ENCODE measurements at regions not wholly inside any gene's neighbourhood (a gene's known extent, or its start where the extent isn't known, plus 50 kb on each side); places are given as distances from the start of the nearest gene placed in this dataset.
A peak's percentile ranks its signal among the peaks of the same experiment; 100 is the strongest.

DNA sequence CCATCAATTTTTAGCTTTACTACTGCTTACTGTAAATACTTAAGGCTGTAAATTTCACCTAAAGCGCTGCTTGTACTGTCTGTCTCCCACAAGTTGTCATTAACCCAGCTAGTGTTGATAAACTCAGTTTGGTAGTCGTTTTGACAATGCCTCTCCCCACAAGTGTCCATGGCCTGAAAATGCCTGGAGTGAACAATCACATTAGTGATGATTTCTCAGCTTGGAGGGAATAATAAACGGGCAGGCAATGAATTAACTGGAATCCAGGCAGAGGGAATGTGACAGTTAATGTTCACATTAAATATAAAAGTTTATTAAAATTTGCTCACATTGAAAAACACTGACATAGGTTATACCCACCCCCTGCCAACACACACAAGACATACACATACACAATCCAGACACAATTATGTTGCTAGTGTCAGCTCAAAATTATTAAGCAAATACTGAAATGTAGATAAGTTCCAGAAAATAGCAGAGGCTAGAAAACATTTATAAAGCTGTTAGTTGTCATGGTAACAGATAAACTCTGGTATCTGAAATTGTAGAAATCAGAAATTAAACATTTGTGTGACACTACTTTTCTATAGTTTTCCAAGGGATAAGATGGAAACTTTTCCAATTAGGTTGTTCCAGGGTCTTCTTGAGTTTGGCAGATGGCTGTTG lies 341.9 kb downstream of the DIRAS2 start:
- Mint-ChIP-seq H3K9me3 (ENCODE audit: unreplicated experiment) (no peaks in the 10 kb centered on the region), H3K4me1 (ENCODE audit: insufficient read depth, unreplicated experiment) (no peaks in the 10 kb centered on the region), H3K4me3 (ENCODE audit: unreplicated experiment) (no peak overlapping the region), H3K36me3 (ENCODE audit: insufficient read depth, unreplicated experiment) (peaks cover 8% of the 10 kb centered on the region), H3K27ac (ENCODE audit: low read depth, unreplicated experiment) (no peak overlapping the region), H3K27me3 (ENCODE audit: insufficient read depth, unreplicated experiment) (peaks cover 77% of the 10 kb centered on the region)
- intact Hi-C loops (cut with micrococcal nuclease), result no loop called here
- no TSS peak for BruUV-seq (replicated peaks)
- DNase-seq (ENCODE audit: unreplicated experiment), result no peak
- TF ChIP-seq, protein P1, sequence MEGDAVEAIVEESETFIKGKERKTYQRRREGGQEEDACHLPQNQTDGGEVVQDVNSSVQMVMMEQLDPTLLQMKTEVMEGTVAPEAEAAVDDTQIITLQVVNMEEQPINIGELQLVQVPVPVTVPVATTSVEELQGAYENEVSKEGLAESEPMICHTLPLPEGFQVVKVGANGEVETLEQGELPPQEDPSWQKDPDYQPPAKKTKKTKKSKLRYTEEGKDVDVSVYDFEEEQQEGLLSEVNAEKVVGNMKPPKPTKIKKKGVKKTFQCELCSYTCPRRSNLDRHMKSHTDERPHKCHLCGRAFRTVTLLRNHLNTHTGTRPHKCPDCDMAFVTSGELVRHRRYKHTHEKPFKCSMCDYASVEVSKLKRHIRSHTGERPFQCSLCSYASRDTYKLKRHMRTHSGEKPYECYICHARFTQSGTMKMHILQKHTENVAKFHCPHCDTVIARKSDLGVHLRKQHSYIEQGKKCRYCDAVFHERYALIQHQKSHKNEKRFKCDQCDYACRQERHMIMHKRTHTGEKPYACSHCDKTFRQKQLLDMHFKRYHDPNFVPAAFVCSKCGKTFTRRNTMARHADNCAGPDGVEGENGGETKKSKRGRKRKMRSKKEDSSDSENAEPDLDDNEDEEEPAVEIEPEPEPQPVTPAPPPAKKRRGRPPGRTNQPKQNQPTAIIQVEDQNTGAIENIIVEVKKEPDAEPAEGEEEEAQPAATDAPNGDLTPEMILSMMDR (IDR thresholded peaks at IDR 0.05; ENCODE audit: unreplicated experiment), result no peak
- ChIA-PET POLR2A (no interaction called here), CTCF (interaction anchor here (0.6 to 1.4 kb wide), 3 partner anchors 9 to 1712 kb away, joined by 3 to 4 read pairs (median 4); no protein-coding TSS in a partner anchor)

DNA sequence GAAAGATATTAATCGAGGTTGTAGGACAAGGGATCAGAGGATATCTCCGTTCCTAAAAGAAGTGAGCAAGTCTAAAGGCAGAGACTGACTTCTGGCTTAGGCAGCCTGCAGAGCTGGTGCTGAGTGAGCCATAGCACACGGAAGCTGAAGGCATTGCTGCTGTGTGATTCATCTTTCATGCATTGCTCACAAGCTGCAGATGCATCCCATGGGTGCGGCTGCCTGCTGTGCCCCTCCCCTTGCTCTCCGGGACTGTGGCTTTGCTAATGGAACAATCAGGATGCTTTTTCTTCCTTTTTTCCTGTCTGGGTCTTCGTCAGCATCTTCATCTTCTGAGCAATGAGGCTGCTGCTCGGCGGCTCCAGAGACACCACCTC lies 341.4 kb downstream of the DIRAS2 start:
- intact Hi-C loops (cut with micrococcal nuclease), result no loop called here
- POLR2A ChIA-PET, result no interaction called here
- Mint-ChIP-seq H3K27ac (ENCODE audit: low read depth, unreplicated experiment) (no peak overlapping the region), H3K4me1 (ENCODE audit: insufficient read depth, unreplicated experiment) (no peaks in the 10 kb centered on the region), H3K9me3 (ENCODE audit: unreplicated experiment) (no peaks in the 10 kb centered on the region), H3K36me3 (ENCODE audit: insufficient read depth, unreplicated experiment) (peaks cover 8% of the 10 kb centered on the region), H3K27me3 (ENCODE audit: insufficient read depth, unreplicated experiment) (peaks cover 77% of the 10 kb centered on the region), H3K4me3 (ENCODE audit: unreplicated experiment) (no peak overlapping the region)
- no TSS peak for BruUV-seq (replicated peaks)
- peak; percentile 62 for DNase-seq (ENCODE audit: unreplicated experiment)
- TF ChIP-seq, protein P1 (IDR thresholded peaks at IDR 0.05; ENCODE audit: unreplicated experiment), result no peak
- CTCF ChIA-PET, result interaction anchor here (1.2 kb wide), 1 partner anchor 10 kb away, joined by 3 read pairs; no protein-coding TSS in a partner anchor

DNA sequence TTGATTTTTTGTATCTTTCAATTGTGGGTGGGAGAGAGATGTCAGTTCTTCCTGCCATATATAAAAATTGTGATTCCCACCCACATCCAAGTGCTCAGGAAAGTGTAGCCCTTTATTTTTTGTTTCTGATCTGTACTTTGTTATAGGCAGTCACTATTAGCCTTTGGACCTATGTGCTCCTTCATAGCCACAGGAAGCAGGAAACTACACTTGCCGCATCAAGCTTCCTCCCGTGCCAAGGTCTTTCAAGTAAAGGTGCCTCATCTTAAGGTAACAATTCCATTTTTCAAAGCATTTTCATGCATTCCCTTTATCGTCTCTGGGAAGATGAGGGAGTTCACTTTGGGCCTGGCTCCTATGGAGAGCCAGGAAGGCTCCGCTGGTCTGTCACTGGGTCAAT lies 339.0 kb downstream of the DIRAS2 start:
- Mint-ChIP-seq H3K27me3 (ENCODE audit: insufficient read depth, unreplicated experiment) (peaks cover 74% of the 10 kb centered on the region), H3K4me1 (ENCODE audit: insufficient read depth, unreplicated experiment) (no peaks in the 10 kb centered on the region), H3K4me3 (ENCODE audit: unreplicated experiment) (no peak overlapping the region), H3K36me3 (ENCODE audit: insufficient read depth, unreplicated experiment) (peaks cover 8% of the 10 kb centered on the region), H3K27ac (ENCODE audit: low read depth, unreplicated experiment) (no peak overlapping the region), H3K9me3 (ENCODE audit: unreplicated experiment) (no peaks in the 10 kb centered on the region)
- BruUV-seq (replicated peaks), result no TSS peak
- intact Hi-C loops (cut with micrococcal nuclease), result no loop called here
- no peak for DNase-seq (ENCODE audit: unreplicated experiment)
- ChIA-PET CTCF (interaction anchor here (0.6 kb wide), 1 partner anchor 17 kb away, joined by 4 read pairs; no protein-coding TSS in a partner anchor), POLR2A (interaction anchor here (0.6 to 0.7 kb wide), 2 partner anchors 464 to 1018 kb away, joined by 3 read pairs; no protein-coding TSS in a partner anchor)
- TF ChIP-seq, protein P1 (IDR thresholded peaks at IDR 0.05; ENCODE audit: unreplicated experiment), result no peak

DNA sequence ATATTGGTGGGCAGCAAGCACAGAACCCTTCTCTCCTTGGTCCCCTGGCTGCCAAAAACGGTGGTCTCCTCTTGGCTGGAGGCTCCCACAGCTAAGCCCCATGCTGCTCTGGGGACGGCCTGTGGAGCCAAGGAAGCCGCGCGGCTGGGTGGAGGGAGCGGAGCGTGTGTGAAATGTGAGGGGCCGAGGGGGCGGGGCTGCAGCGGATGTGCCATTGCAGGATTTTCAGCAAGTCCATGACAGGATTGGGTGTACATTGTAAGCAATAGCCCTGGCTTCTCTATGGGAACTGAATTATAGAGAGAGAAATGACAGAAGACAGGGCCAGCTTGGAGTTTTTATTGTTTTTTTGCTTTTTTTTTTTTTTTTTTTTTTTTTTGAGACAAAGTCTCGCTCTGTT lies 336.5 kb downstream of the DIRAS2 start:
- no peaks in the 10 kb centered on the region for H3K4me1 Mint-ChIP-seq (ENCODE audit: insufficient read depth, unreplicated experiment)
- CTCF ChIA-PET, result no interaction called here
- H3K27ac Mint-ChIP-seq (ENCODE audit: low read depth, unreplicated experiment), result no peak overlapping the region
- H3K27me3 Mint-ChIP-seq (ENCODE audit: insufficient read depth, unreplicated experiment), result peaks cover 85% of the 10 kb centered on the region
- H3K36me3 Mint-ChIP-seq (ENCODE audit: insufficient read depth, unreplicated experiment), result peaks cover 8% of the 10 kb centered on the region
- H3K9me3 Mint-ChIP-seq (ENCODE audit: unreplicated experiment), result no peaks in the 10 kb centered on the region
- BruUV-seq (replicated peaks), result no TSS peak
- POLR2A ChIA-PET, result no interaction called here
- intact Hi-C loops (cut with micrococcal nuclease), result no loop called here
- DNase-seq (ENCODE audit: unreplicated experiment), result no peak
- no peak overlapping the region for H3K4me3 Mint-ChIP-seq (ENCODE audit: unreplicated experiment)
- TF ChIP-seq, protein P1 (IDR thresholded peaks at IDR 0.05; ENCODE audit: unreplicated experiment), result no peak

Data from MCF 10A (cell line).